Caco-2 (cell line): ENCODE measurements at regions not wholly inside any gene's neighbourhood (a gene's known extent, or its start where the extent isn't known, plus 50 kb on each side); places are given as distances from the start of the nearest gene placed in this dataset.

ENCODE experiments used
- BruUV-seq: library from RNA; stranded (reverse); fragments of 400-500 nt; replicated peaks from 2 replicates; lab custom pipeline; 2021; lab: Mats Ljungman, UMichigan
- CTCF ChIA-PET: fragments of 300-600 bp; sonication (Branson Sonifier 250); formaldehyde crosslinking; loops from one replicate; lab custom pipeline; 2022; ENCODE audit warnings: antibody characterized with exemption; lab: Charles Lee
- POLR2A ChIA-PET: fragments of 300-600 bp; sonication (Branson Sonifier 250); formaldehyde crosslinking; loops from one replicate; lab custom pipeline; 2022; ENCODE audit warnings: antibody characterized with exemption; lab: Charles Lee
- DNase-seq, 2 experiments: peaks; one replicate each; pipeline versions ENCODE4 v3.0.0 to v3.0.0-alpha.2; 2020 to 2022
- H3K27me3 ChIP-seq: replicated peaks from 2 replicates; pipeline ENCODE4 v1.6.0; 2011; ENCODE audit warnings: low read length; ENCODE audit not compliant: control insufficient read depth, insufficient read depth
- H3K36me3 ChIP-seq: 2 replicates; pipeline ENCODE4 v1.5.1; 2011; ENCODE audit warnings: low read length; ENCODE audit not compliant: control insufficient read depth, insufficient read depth
- H3K4me1 ChIP-seq: fragments of 250-450 bp; sonication (Bioruptor Pico); 2 replicates; pipeline ENCODE4 v1.5.1; 2020; ENCODE audit warnings: mild to moderate bottlenecking
- H3K4me3 ChIP-seq: 2 replicates; pipeline ENCODE4 v1.5.1; 2011; ENCODE audit warnings: low read depth, mild to moderate bottlenecking, control low read depth, low read length
- H3K9me3 ChIP-seq: fragments of 250-450 bp; sonication (Bioruptor Pico); 2 replicates; pipeline ENCODE4 v1.5.1; 2020; ENCODE audit warnings: mild to moderate bottlenecking, moderate library complexity
- H3K27ac Mint-ChIP-seq: one replicate; pipeline ENCODE4 v1.8.0; 2022; ENCODE audit warnings: mixed read lengths; ENCODE audit not compliant: unreplicated experiment
- H3K27me3 Mint-ChIP-seq: one replicate; pipeline ENCODE4 v1.8.0; 2022; ENCODE audit warnings: mixed read lengths; ENCODE audit not compliant: insufficient read depth, unreplicated experiment
- H3K36me3 Mint-ChIP-seq: one replicate; pipeline ENCODE4 v1.8.0; 2022; ENCODE audit warnings: mild to moderate bottlenecking, mixed read lengths; ENCODE audit not compliant: insufficient read depth, unreplicated experiment
- H3K4me1 Mint-ChIP-seq: one replicate; pipeline ENCODE4 v1.8.0; 2022; ENCODE audit warnings: low read depth, mixed read lengths; ENCODE audit not compliant: unreplicated experiment
- H3K4me3 Mint-ChIP-seq: one replicate; pipeline ENCODE4 v1.8.0; 2022; ENCODE audit warnings: mild to moderate bottlenecking, moderate library complexity, mixed read lengths; ENCODE audit not compliant: unreplicated experiment
- H3K9me3 Mint-ChIP-seq: one replicate; pipeline ENCODE4 v1.8.0; 2022; ENCODE audit warnings: mixed read lengths; ENCODE audit not compliant: unreplicated experiment
- CTCF ChIP-seq, 2 experiments: fragments of 200-600 bp in 1 of 2; IDR thresholded peaks; 1 replicate in 1 of 2; 2 replicates in 1 of 2; pipeline versions ENCODE4 v1.5.1 to v1.8.0; 2011 to 2022; ENCODE audit warnings: antibody characterized with exemption in 1 of 2, control low read depth in 1 of 2, inconsistent platforms in 1 of 2, low read depth in 1 of 2, low read length in 1 of 2, mild to moderate bottlenecking in 1 of 2, moderate library complexity in 1 of 2; ENCODE audit not compliant: insufficient read depth in 1 of 2, severe bottlenecking in 1 of 2, unreplicated experiment in 1 of 2
- intact Hi-C: fragments of 100-400 bp; cut with micrococcal nuclease; formaldehyde crosslinking; loops from one replicate; pipeline ENCODE4 v1.10.0; 2022; ENCODE audit not compliant: unreplicated experiment

- Histone ChIP-seq H3K9me3 (no peaks in the 10 kb centered on the region), H3K27me3 (no peaks in the 10 kb centered on the region), H3K4me3 (no peak overlapping the region), H3K4me1 (no peaks in the 10 kb centered on the region), H3K36me3 (no peaks in the 10 kb centered on the region)
- no TSS peak for BruUV-seq
- Mint-ChIP-seq H3K27ac (no peak overlapping the region), H3K27me3 (peaks cover 4% of the 10 kb centered on the region), H3K4me1 (no peaks in the 10 kb centered on the region), H3K36me3 (no peaks in the 10 kb centered on the region), H3K4me3 (no peak overlapping the region), H3K9me3 (no peaks in the 10 kb centered on the region)
- ChIA-PET CTCF (no interaction called here), POLR2A (no interaction called here)
- intact Hi-C loops = no loop called here
- no peak for DNase-seq
- no peak for TF ChIP-seq CTCF (IDR thresholded peaks at IDR 0.05; ENCODE audit: insufficient read depth in 1 of 2, low read depth in 1 of 2, low read length in 1 of 2, severe bottlenecking in 1 of 2, unreplicated experiment in 1 of 2)
Observed at GRCh38 chr10:130691776-130692175, 555.6 kb downstream of the GLRX3 start.

- Histone ChIP-seq H3K4me3 (no peak overlapping the region), H3K4me1 (no peaks in the 10 kb centered on the region), H3K9me3 (no peaks in the 10 kb centered on the region; the same call in 1 of the 2 replicates), H3K27me3 (no peaks in the 10 kb centered on the region), H3K36me3 (no peaks in the 10 kb centered on the region)
- ChIA-PET POLR2A (no interaction called here), CTCF (no interaction called here)
- no peaks in the 10 kb centered on the region for H3K9me3 Mint-ChIP-seq
- no peaks in the 10 kb centered on the region for H3K4me1 Mint-ChIP-seq
- no peak for DNase-seq
- intact Hi-C loops = no loop called here
- no peak for TF ChIP-seq CTCF (IDR thresholded peaks at IDR 0.05; ENCODE audit: insufficient read depth in 1 of 2, low read depth in 1 of 2, low read length in 1 of 2, severe bottlenecking in 1 of 2, unreplicated experiment in 1 of 2)
- no TSS peak for BruUV-seq
- no peak overlapping the region for H3K27ac Mint-ChIP-seq
- H3K27me3 Mint-ChIP-seq = peaks cover 6% of the 10 kb centered on the region
- no peak overlapping the region for H3K4me3 Mint-ChIP-seq
- no peaks in the 10 kb centered on the region for H3K36me3 Mint-ChIP-seq
Observed at GRCh38 chr10:130696870-130697269, 560.7 kb downstream of the GLRX3 start.

- intact Hi-C loops = no loop called here
- no peak for TF ChIP-seq CTCF (IDR thresholded peaks at IDR 0.05; ENCODE audit: insufficient read depth in 1 of 2, low read depth in 1 of 2, low read length in 1 of 2, severe bottlenecking in 1 of 2, unreplicated experiment in 1 of 2)
- Histone ChIP-seq H3K27me3 (no peaks in the 10 kb centered on the region), H3K36me3 (no peaks in the 10 kb centered on the region), H3K4me3 (no peak overlapping the region), H3K9me3 (no peaks in the 10 kb centered on the region), H3K4me1 (peaks cover 12% of the 10 kb centered on the region)
- Mint-ChIP-seq H3K27me3 (no peaks in the 10 kb centered on the region), H3K36me3 (no peaks in the 10 kb centered on the region), H3K9me3 (peaks cover 27% of the 10 kb centered on the region), H3K4me3 (no peak overlapping the region), H3K4me1 (peaks cover 7% of the 10 kb centered on the region), H3K27ac (no peak overlapping the region)
- no peak for DNase-seq
- BruUV-seq = no TSS peak
- ChIA-PET CTCF (no interaction called here), POLR2A (no interaction called here)
Observed at GRCh38 chr10:130707389-130707979, 571.3 kb downstream of the GLRX3 start.
